Endodermal cell (in vitro differentiated cells): ENCODE measurements at regions not wholly inside any gene's neighbourhood (a gene's known extent, or its start where the extent isn't known, plus 50 kb on each side); places are given as distances from the start of the nearest gene placed in this dataset.

Source experiments
- DNase-seq: peaks from one replicate; pipeline ENCODE4 v3.0.0-alpha.2; 2017
- H3K27ac ChIP-seq: 2 replicates; pipeline ENCODE4 v1.5.1; 2013; ENCODE audit warnings: mild to moderate bottlenecking, low read depth, low read length, moderate library complexity
- H3K27me3 ChIP-seq: 2 replicates; pipeline ENCODE4 v1.6.1; 2013; ENCODE audit warnings: mild to moderate bottlenecking, low read length, moderate library complexity; ENCODE audit not compliant: insufficient read depth, control insufficient read depth, poor library complexity, severe bottlenecking
- H3K36me3 ChIP-seq: 2 replicates; pipeline ENCODE4 v1.7.0; 2013; ENCODE audit warnings: mild to moderate bottlenecking, low read length, moderate library complexity; ENCODE audit not compliant: control insufficient read depth, insufficient read depth
- H3K4me1 ChIP-seq: one replicate; pipeline ENCODE4 v1.7.0; 2013; ENCODE audit warnings: low read length; ENCODE audit not compliant: control insufficient read depth, insufficient read depth
- H3K4me3 ChIP-seq: 2 replicates; pipeline ENCODE4 v1.5.1; 2013; ENCODE audit warnings: mild to moderate bottlenecking, low read length, moderate library complexity
- H3K9ac ChIP-seq: 2 replicates; pipeline ENCODE4 v1.6.1; 2013; ENCODE audit warnings: mild to moderate bottlenecking, low read length, moderate library complexity; ENCODE audit not compliant: poor library complexity, severe bottlenecking; ENCODE audit errors: extremely low read depth
- H3K9me3 ChIP-seq: 2 replicates; pipeline ENCODE4 v1.6.1; 2013; ENCODE audit warnings: mild to moderate bottlenecking, low read length, moderate library complexity; ENCODE audit not compliant: control insufficient read depth
- H3K27ac Mint-ChIP-seq: 2 replicates; pipeline ENCODE4 v1.8.0; 2020; ENCODE audit warnings: mixed read lengths
- H3K27me3 Mint-ChIP-seq: 2 replicates; pipeline ENCODE4 v1.8.0; 2021; ENCODE audit warnings: mild to moderate bottlenecking, mixed read lengths; ENCODE audit not compliant: insufficient read depth
- H3K36me3 Mint-ChIP-seq: 2 replicates; pipeline ENCODE4 v1.8.0; 2020; ENCODE audit warnings: low read depth, mixed read lengths
- H3K4me1 Mint-ChIP-seq: 2 replicates; pipeline ENCODE4 v1.8.0; 2020; ENCODE audit warnings: mixed read lengths
- H3K4me3 Mint-ChIP-seq: 2 replicates; pipeline ENCODE4 v1.8.0; 2020; ENCODE audit warnings: mild to moderate bottlenecking, moderate library complexity, mixed read lengths
- H3K9me3 Mint-ChIP-seq: 2 replicates; pipeline ENCODE4 v1.8.0; 2020; ENCODE audit warnings: mild to moderate bottlenecking, mixed read lengths
- WGBS, 2 experiments: methylation state at CpG; one replicate each; pipeline versions ENCODE4 v1.1.5 to v1.1.7; 2013; ENCODE audit warnings: missing lambda C conversion rate in 2 of 2, mixed read lengths in 1 of 2; ENCODE audit not compliant: insufficient coverage in 1 of 2, insufficient read length in 1 of 2; 5-methylcytosine and 5-hydroxymethylcytosine counted together
- TF ChIP-seq, protein P1 (sequence below): fragments of 200-600 bp; sonication (generic); conservative IDR thresholded peaks from 2 replicates; pipeline ENCODE4 v1.5.0; 2021; ENCODE audit warnings: antibody characterized with exemption, mild to moderate bottlenecking

GRCh38 chr17:71878998-71879397 lies 241.8 kb upstream of the SOX9 start:
- H3K27me3 ChIP-seq = no peaks in the 10 kb centered on the region
- Mint-ChIP-seq H3K9me3 (no peaks in the 10 kb centered on the region), H3K27ac (no peak overlapping the region), H3K27me3 (no peaks in the 10 kb centered on the region), H3K4me1 (no peaks in the 10 kb centered on the region), H3K36me3 (no peaks in the 10 kb centered on the region), H3K4me3 (no peak overlapping the region)
- H3K4me3 ChIP-seq = no peak overlapping the region
- H3K4me1 ChIP-seq = no peaks in the 10 kb centered on the region
- TF ChIP-seq, protein P1, sequence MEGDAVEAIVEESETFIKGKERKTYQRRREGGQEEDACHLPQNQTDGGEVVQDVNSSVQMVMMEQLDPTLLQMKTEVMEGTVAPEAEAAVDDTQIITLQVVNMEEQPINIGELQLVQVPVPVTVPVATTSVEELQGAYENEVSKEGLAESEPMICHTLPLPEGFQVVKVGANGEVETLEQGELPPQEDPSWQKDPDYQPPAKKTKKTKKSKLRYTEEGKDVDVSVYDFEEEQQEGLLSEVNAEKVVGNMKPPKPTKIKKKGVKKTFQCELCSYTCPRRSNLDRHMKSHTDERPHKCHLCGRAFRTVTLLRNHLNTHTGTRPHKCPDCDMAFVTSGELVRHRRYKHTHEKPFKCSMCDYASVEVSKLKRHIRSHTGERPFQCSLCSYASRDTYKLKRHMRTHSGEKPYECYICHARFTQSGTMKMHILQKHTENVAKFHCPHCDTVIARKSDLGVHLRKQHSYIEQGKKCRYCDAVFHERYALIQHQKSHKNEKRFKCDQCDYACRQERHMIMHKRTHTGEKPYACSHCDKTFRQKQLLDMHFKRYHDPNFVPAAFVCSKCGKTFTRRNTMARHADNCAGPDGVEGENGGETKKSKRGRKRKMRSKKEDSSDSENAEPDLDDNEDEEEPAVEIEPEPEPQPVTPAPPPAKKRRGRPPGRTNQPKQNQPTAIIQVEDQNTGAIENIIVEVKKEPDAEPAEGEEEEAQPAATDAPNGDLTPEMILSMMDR = no peak
- H3K9ac ChIP-seq = no peak overlapping the region
- H3K36me3 ChIP-seq = no peaks in the 10 kb centered on the region
- 98 to 100% methylated on average over 1 to 4 of the region's 4 CpGs for WGBS, 2 experiments
- H3K9me3 ChIP-seq = no peaks in the 10 kb centered on the region
- H3K27ac ChIP-seq = no peak overlapping the region
- DNase-seq = no peak

GRCh38 chr17:71881041-71881440 lies 239.8 kb upstream of the SOX9 start:
- Histone ChIP-seq H3K9ac (no peak overlapping the region), H3K36me3 (no peaks in the 10 kb centered on the region), H3K9me3 (no peaks in the 10 kb centered on the region), H3K27ac (no peak overlapping the region), H3K4me3 (no peak overlapping the region), H3K4me1 (no peaks in the 10 kb centered on the region), H3K27me3 (no peaks in the 10 kb centered on the region)
- TF ChIP-seq, protein P1 = no peak
- H3K27me3 Mint-ChIP-seq = no peaks in the 10 kb centered on the region
- H3K36me3 Mint-ChIP-seq = no peaks in the 10 kb centered on the region
- H3K4me3 Mint-ChIP-seq = no peak overlapping the region
- no peaks in the 10 kb centered on the region for H3K4me1 Mint-ChIP-seq
- no peak overlapping the region for H3K27ac Mint-ChIP-seq
- no peak for DNase-seq
- WGBS, 2 experiments = 64% methylated on average over 3 of the region's 3 CpGs; no CpG with 5 or more reads in 1 of the 2 experiments
- no peaks in the 10 kb centered on the region for H3K9me3 Mint-ChIP-seq

- Mint-ChIP-seq H3K27ac (no peak overlapping the region), H3K27me3 (no peaks in the 10 kb centered on the region), H3K36me3 (no peaks in the 10 kb centered on the region), H3K4me1 (no peaks in the 10 kb centered on the region), H3K9me3 (no peaks in the 10 kb centered on the region), H3K4me3 (no peak overlapping the region)
- Histone ChIP-seq H3K36me3 (no peaks in the 10 kb centered on the region), H3K9ac (no peak overlapping the region), H3K4me3 (no peak overlapping the region), H3K4me1 (no peaks in the 10 kb centered on the region), H3K27ac (no peak overlapping the region), H3K9me3 (no peaks in the 10 kb centered on the region), H3K27me3 (no peaks in the 10 kb centered on the region)
- DNase-seq = no peak
- TF ChIP-seq, protein P1 = no peak
- WGBS, 2 experiments = 83 to 100% methylated on average over 1 to 2 of the region's 2 CpGs
These were observed 239.2 kb upstream of the SOX9 start for GRCh38 chr17:71881581-71881980.
